Sigmoid colon (tissue), 6 donors: ENCODE measurements at regions not wholly inside any gene's neighbourhood (a gene's known extent, or its start where the extent isn't known, plus 50 kb on each side); places are given as distances from the start of the nearest gene placed in this dataset.

Experiments used
- DNase-seq: peaks from one replicate; pipeline ENCODE4 v3.0.0-alpha.2; 2019
- H3K27ac ChIP-seq, 4 donors: fragments of 200-600 bp; sonication (generic); one replicate each; pipeline ENCODE4 v1.5.1; 2016 to 2019; ENCODE audit warnings: mild to moderate bottlenecking in 1 of 4
- H3K27me3 ChIP-seq, 3 donors: fragments of 200-600 bp; sonication (generic); one replicate each; pipeline ENCODE4 v1.5.1; 2019; ENCODE audit warnings: mild to moderate bottlenecking in 1 of 3
- H3K36me3 ChIP-seq, 4 donors: fragments of 200-600 bp; sonication (generic); one replicate each; pipeline ENCODE4 v1.5.1; 2016 to 2019
- H3K4me1 ChIP-seq, 4 donors: fragments of 200-600 bp; sonication (generic); one replicate each; pipeline ENCODE4 v1.5.1; 2017 to 2019
- H3K4me3 ChIP-seq, 4 donors: fragments of 200-600 bp; sonication (generic); one replicate each; pipeline ENCODE4 v1.5.1; 2017 to 2019; ENCODE audit warnings: mild to moderate bottlenecking in 2 of 4, moderate library complexity in 1 of 4
- H3K9me3 ChIP-seq, 4 donors: fragments of 200-600 bp in 3 of 4; sonication (generic) in 3 of 4; one replicate each; pipeline versions ENCODE4 v1.5.1 to v1.6.1; 2013 to 2019
- EP300 ChIP-seq, 4 donors: sonication (generic); formaldehyde crosslinking; IDR thresholded peaks; one replicate each; pipeline ENCODE4 v1.6.1; 2017; ENCODE audit warnings: antibody characterized with exemption in 4 of 4
- POLR2A ChIP-seq, 2 donors: fragments of 450-650 bp; IDR thresholded peaks; one replicate each; pipeline ENCODE4 v1.6.1; 2016; ENCODE audit warnings: antibody characterized with exemption in 2 of 2, mild to moderate bottlenecking in 2 of 2, moderate library complexity in 2 of 2
- POLR2AphosphoS5 ChIP-seq, 4 donors: sonication (generic); formaldehyde crosslinking; IDR thresholded peaks; one replicate each; pipeline ENCODE4 v1.6.1; 2017; ENCODE audit warnings: antibody characterized with exemption in 4 of 4
- WGBS, 2 donors: extraction: QIAGEN DNeasy Blood & Tissue Kit; methylation state at CpG; one replicate each; pipeline ENCODE4 v1.1.7; 2013; 5-methylcytosine and 5-hydroxymethylcytosine counted together
- intact Hi-C: fragments of 100-400 bp; cut with DNase I; formaldehyde crosslinking; loops from one replicate; pipeline ENCODE4 v1.15.1; 2023
- TF ChIP-seq, protein P1 (sequence below), 4 experiments: fragments of 450-650 bp in 3 of 4; fragments of 200-600 bp in 1 of 4; IDR thresholded peaks; one replicate each; pipeline ENCODE4 v1.5.1; 2016 to 2019; ENCODE audit warnings: antibody characterized with exemption in 4 of 4, mild to moderate bottlenecking in 3 of 4, moderate library complexity in 2 of 4
- donor health status: healthy with polysubstance abuse.
- donor health status: healthy.

- Histone ChIP-seq H3K4me1 (no peaks in the 10 kb centered on the region), H3K36me3 (no peaks in the 10 kb centered on the region), H3K4me3 (no peak overlapping the region), H3K27ac (no peak overlapping the region), H3K9me3 (peaks cover 0 to 2% (median 0%) of the 10 kb centered on the region in 4 donors), H3K27me3 (no peaks in the 10 kb centered on the region)
- intact Hi-C loops, result no loop called here
- WGBS, 2 donors, result 57 to 70% methylated on average over 5 of the region's 5 CpGs
- TF ChIP-seq, protein P1, sequence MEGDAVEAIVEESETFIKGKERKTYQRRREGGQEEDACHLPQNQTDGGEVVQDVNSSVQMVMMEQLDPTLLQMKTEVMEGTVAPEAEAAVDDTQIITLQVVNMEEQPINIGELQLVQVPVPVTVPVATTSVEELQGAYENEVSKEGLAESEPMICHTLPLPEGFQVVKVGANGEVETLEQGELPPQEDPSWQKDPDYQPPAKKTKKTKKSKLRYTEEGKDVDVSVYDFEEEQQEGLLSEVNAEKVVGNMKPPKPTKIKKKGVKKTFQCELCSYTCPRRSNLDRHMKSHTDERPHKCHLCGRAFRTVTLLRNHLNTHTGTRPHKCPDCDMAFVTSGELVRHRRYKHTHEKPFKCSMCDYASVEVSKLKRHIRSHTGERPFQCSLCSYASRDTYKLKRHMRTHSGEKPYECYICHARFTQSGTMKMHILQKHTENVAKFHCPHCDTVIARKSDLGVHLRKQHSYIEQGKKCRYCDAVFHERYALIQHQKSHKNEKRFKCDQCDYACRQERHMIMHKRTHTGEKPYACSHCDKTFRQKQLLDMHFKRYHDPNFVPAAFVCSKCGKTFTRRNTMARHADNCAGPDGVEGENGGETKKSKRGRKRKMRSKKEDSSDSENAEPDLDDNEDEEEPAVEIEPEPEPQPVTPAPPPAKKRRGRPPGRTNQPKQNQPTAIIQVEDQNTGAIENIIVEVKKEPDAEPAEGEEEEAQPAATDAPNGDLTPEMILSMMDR (IDR thresholded peaks at IDR 0.05), result no peak
- TF ChIP-seq EP300 (IDR thresholded peaks at IDR 0.05), result no peak
- TF ChIP-seq POLR2A (IDR thresholded peaks at IDR 0.05), result no peak
- TF ChIP-seq POLR2AphosphoS5 (IDR thresholded peaks at IDR 0.05), result no peak
- DNase-seq, result no peak
These were observed 1582.8 kb downstream of the AACS start for GRCh38 chr12:126648074-126648473.

DNA sequence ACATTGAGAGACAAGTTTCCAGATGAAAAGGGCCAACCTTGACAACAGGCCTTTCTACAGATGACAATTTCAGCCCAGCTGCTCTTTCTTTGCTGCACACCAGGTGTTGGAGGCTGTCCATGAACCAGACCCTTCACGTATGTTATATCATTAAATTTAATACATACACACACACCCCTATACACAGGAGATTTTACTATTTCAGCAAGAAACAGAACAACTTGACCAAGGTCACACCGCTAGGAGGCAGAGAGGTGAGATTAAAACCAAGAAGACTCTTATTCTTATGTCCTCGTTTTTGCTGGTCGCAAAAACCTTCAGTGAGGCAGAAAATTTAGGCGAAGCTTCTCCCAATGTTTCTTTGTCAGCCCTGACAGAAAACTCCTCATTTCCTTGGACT is 1585.9 kb downstream of the AACS start:
- DNase-seq, result no peak
- TF ChIP-seq POLR2A (IDR thresholded peaks at IDR 0.05), result no peak
- no peak for TF ChIP-seq EP300 (IDR thresholded peaks at IDR 0.05)
- TF ChIP-seq, protein P1 (IDR thresholded peaks at IDR 0.05), result no peak
- no peak for TF ChIP-seq POLR2AphosphoS5 (IDR thresholded peaks at IDR 0.05)
- Histone ChIP-seq H3K27me3 (no peaks in the 10 kb centered on the region), H3K4me3 (no peak overlapping the region), H3K36me3 (no peaks in the 10 kb centered on the region), H3K27ac (no peak overlapping the region), H3K4me1 (no peaks in the 10 kb centered on the region), H3K9me3 (no peaks in the 10 kb centered on the region)
- intact Hi-C loops, result no loop called here
- WGBS, 2 donors, result 83 to 90% methylated on average over 5 of the region's 5 CpGs

- Histone ChIP-seq H3K9me3 (peaks cover 0 to 7% (median 2%) of the 10 kb centered on the region in 4 donors), H3K4me1 (peaks cover 0 to 4% (median 2%) of the 10 kb centered on the region in 4 donors), H3K4me3 (no peak overlapping the region), H3K27ac (no peak overlapping the region), H3K27me3 (no peaks in the 10 kb centered on the region), H3K36me3 (no peaks in the 10 kb centered on the region)
- TF ChIP-seq POLR2AphosphoS5 (IDR thresholded peaks at IDR 0.05) (no peak), POLR2A (IDR thresholded peaks at IDR 0.05) (no peak), EP300 (IDR thresholded peaks at IDR 0.05) (no peak)
- TF ChIP-seq, protein P1 (IDR thresholded peaks at IDR 0.05), result no peak
- DNase-seq, result no peak
- intact Hi-C loops, result no loop called here
- 45 to 51% methylated on average over 6 of the region's 6 CpGs for WGBS, 2 donors
These were observed 1598.3 kb downstream of the AACS start for GRCh38 chr12:126663304-126664094.

- no peaks in the 10 kb centered on the region for H3K36me3 ChIP-seq
- DNase-seq, result no peak
- peaks cover 0 to 10% (median 3%) of the 10 kb centered on the region in 4 donors for H3K4me1 ChIP-seq
- TF ChIP-seq EP300 (IDR thresholded peaks at IDR 0.05) (no peak), POLR2A (IDR thresholded peaks at IDR 0.05) (no peak), POLR2AphosphoS5 (IDR thresholded peaks at IDR 0.05) (no peak)
- TF ChIP-seq, protein P1 (IDR thresholded peaks at IDR 0.05), result no peak
- 65 to 73% methylated on average over 4 of the region's 4 CpGs for WGBS, 2 donors
- intact Hi-C loops, result no loop called here
- peaks cover 0 to 5% (median 2%) of the 10 kb centered on the region in 4 donors for H3K9me3 ChIP-seq
- H3K4me3 ChIP-seq, result no peak overlapping the region
- H3K27me3 ChIP-seq, result no peaks in the 10 kb centered on the region
- no peak overlapping the region for H3K27ac ChIP-seq
These were observed 1599.6 kb upstream of the TMEM132C start for GRCh38 chr12:126667339-126667738.
